Nephron (organoid): ENCODE measurements at regions not wholly inside any gene's neighbourhood (a gene's known extent, or its start where the extent isn't known, plus 50 kb on each side); places are given as distances from the start of the nearest gene placed in this dataset.

Experiments used
- H3K27ac Mint-ChIP-seq, 3 experiments: 2 replicates each; pipeline ENCODE4 v1.8.0; 2020; ENCODE audit warnings: mixed read lengths in 3 of 3, mild to moderate bottlenecking in 2 of 3, moderate library complexity in 1 of 3
- H3K27me3 Mint-ChIP-seq: 2 replicates; pipeline ENCODE4 v1.8.0; 2021; ENCODE audit warnings: low read depth, mild to moderate bottlenecking, moderate library complexity, mixed read lengths
- H3K36me3 Mint-ChIP-seq: 2 replicates; pipeline ENCODE4 v1.8.0; 2020; ENCODE audit warnings: low read depth, mixed read lengths
- H3K4me1 Mint-ChIP-seq: 2 replicates; pipeline ENCODE4 v1.8.0; 2020; ENCODE audit warnings: mixed read lengths
- H3K4me3 Mint-ChIP-seq, 3 experiments: 2 replicates each; pipeline ENCODE4 v1.8.0; 2020; ENCODE audit warnings: mild to moderate bottlenecking in 3 of 3, mixed read lengths in 3 of 3, moderate library complexity in 2 of 3
- H3K9me3 Mint-ChIP-seq: 2 replicates; pipeline ENCODE4 v1.8.0; 2020; ENCODE audit warnings: mixed read lengths
- CTCF ChIP-seq, 3 experiments: fragments of 200-600 bp; sonication (generic); IDR thresholded peaks; one replicate each; pipeline ENCODE4 v1.5.0; 2021; ENCODE audit warnings: antibody characterized with exemption in 3 of 3; ENCODE audit not compliant: unreplicated experiment in 3 of 3

- no peak for TF ChIP-seq CTCF (IDR thresholded peaks at IDR 0.05; ENCODE audit: unreplicated experiment in 3 of 3)
- Mint-ChIP-seq H3K4me3 (no peak overlapping the region), H3K4me1 (peaks cover 11% of the 10 kb centered on the region), H3K36me3 (no peaks in the 10 kb centered on the region), H3K27me3 (peaks cover 4% of the 10 kb centered on the region), H3K9me3 (no peaks in the 10 kb centered on the region), H3K27ac (no peak overlapping the region)
Measured at GRCh38 chr12:68479896-68480291, 130.8 kb upstream of the RAP1B start.

GRCh38 chr12:68480526-68480925 lies 130.2 kb upstream of the RAP1B start:
- peaks cover 6% of the 10 kb centered on the region for H3K4me1 Mint-ChIP-seq
- no peak for TF ChIP-seq CTCF (IDR thresholded peaks at IDR 0.05; ENCODE audit: unreplicated experiment in 3 of 3)
- no peak overlapping the region for H3K27ac Mint-ChIP-seq
- peaks cover 4% of the 10 kb centered on the region for H3K27me3 Mint-ChIP-seq
- no peak overlapping the region for H3K4me3 Mint-ChIP-seq
- no peaks in the 10 kb centered on the region for H3K36me3 Mint-ChIP-seq
- H3K9me3 Mint-ChIP-seq, result no peaks in the 10 kb centered on the region

GRCh38 chr12:68481181-68481941 lies 129.3 kb upstream of the RAP1B start:
- H3K4me3 Mint-ChIP-seq, result no peak overlapping the region
- no peak for TF ChIP-seq CTCF (IDR thresholded peaks at IDR 0.05; ENCODE audit: unreplicated experiment in 3 of 3)

GRCh38 chr12:68482014-68482413 lies 128.7 kb upstream of the RAP1B start:
- Mint-ChIP-seq H3K4me3 (no peak overlapping the region), H3K9me3 (no peaks in the 10 kb centered on the region), H3K36me3 (no peaks in the 10 kb centered on the region), H3K4me1 (peaks cover 5% of the 10 kb centered on the region), H3K27ac (no peak overlapping the region), H3K27me3 (peaks cover 4% of the 10 kb centered on the region)
- no peak for TF ChIP-seq CTCF (IDR thresholded peaks at IDR 0.05; ENCODE audit: unreplicated experiment in 3 of 3)

More at GRCh38 chr12:68481181-68481941, 129.3 kb upstream of the RAP1B start:
- Mint-ChIP-seq H3K4me1 (peaks cover 5% of the 10 kb centered on the region), H3K9me3 (no peaks in the 10 kb centered on the region), H3K27me3 (peaks cover 4% of the 10 kb centered on the region), H3K27ac (no peak overlapping the region), H3K36me3 (no peaks in the 10 kb centered on the region)

- H3K27me3 Mint-ChIP-seq, result peaks cover 4% of the 10 kb centered on the region
- H3K4me3 Mint-ChIP-seq, result no peak overlapping the region
- no peaks in the 10 kb centered on the region for H3K36me3 Mint-ChIP-seq
- no peak for TF ChIP-seq CTCF (IDR thresholded peaks at IDR 0.05; ENCODE audit: unreplicated experiment in 3 of 3)
- H3K9me3 Mint-ChIP-seq, result no peaks in the 10 kb centered on the region
- no peak overlapping the region for H3K27ac Mint-ChIP-seq
- peaks cover 5% of the 10 kb centered on the region for H3K4me1 Mint-ChIP-seq
Measured at GRCh38 chr12:68482660-68483059, 128.0 kb upstream of the RAP1B start.
